NCI-H774 (cell line): ENCODE measurements at regions not wholly inside any gene's neighbourhood (a gene's known extent, or its start where the extent isn't known, plus 50 kb on each side); places are given as distances from the start of the nearest gene placed in this dataset.
"Not testable (repeated sequence)": the region's sequence is repeated elsewhere in the genome, so short reads cannot be mapped to it uniquely, and the experiment has no call there.

Source experiments
- DNase-seq: peaks from one replicate; lab custom pipeline; 2025; lab: John Stamatoyannopoulos, UW

DNA sequence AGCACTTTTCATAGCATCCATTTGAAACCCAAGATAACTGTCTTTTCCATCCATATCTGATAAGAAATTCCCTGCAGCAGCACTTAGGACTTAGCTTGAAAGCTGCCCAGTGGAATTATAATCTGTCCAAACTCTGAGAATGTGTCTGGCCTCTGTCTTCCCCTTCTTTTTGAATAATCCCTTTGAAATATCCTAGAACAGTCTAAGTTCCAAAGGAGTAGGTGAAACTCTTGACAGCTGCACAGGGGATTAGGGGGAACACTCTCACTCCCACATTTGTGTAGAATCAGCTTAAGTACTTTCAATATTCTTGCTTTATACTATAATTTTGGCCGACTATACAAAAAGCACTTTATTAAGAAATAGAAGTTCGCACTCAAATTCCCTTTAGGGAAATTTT lies 157.7 kb downstream of the PAPSS1 start:
- no peak for DNase-seq

DNA sequence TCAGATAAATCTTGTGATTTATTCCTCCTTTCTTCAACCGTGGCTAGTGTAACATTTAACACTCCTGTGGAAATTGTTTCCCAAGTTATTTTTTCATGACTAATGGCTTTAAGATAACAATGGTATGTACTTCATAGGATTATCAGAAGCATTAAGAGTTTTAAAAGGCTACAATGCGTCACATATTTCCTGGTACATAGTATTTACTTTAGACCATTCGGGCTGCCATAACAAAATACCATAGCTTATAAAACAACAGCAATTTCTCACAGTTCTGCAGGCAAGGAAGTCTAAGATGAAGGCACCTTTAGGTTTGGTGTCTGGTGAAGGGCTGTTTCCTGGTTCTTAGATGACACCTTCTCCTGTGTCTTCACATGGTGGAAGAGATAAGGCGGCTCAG lies 158.6 kb downstream of the PAPSS1 start:
- no peak for DNase-seq

GRCh38 chr4:107559653-107560052 lies 160.4 kb downstream of the PAPSS1 start:
- no peak for DNase-seq

DNA sequence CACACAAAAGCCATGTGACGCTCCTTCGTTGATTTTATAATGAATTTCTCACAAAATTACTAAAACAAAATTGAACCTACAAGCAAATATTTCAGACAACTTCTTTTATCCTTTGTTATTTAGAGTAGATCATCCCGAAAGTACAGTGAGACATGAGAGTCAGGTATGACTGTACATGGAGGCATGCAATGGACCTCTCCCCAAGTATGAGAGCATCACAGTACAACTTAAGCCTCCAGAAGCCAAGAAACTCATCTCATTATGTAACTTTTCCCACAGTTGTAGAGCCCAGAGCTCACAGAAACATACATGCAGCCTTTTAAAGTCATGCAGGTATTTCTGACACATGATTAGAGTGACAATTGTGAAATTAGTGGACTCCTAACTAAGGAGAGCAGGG lies 167.7 kb downstream of the PAPSS1 start:
- no peak for DNase-seq

GRCh38 chr4:107548211-107548905 lies 171.7 kb downstream of the PAPSS1 start:
- no peak for DNase-seq

DNA sequence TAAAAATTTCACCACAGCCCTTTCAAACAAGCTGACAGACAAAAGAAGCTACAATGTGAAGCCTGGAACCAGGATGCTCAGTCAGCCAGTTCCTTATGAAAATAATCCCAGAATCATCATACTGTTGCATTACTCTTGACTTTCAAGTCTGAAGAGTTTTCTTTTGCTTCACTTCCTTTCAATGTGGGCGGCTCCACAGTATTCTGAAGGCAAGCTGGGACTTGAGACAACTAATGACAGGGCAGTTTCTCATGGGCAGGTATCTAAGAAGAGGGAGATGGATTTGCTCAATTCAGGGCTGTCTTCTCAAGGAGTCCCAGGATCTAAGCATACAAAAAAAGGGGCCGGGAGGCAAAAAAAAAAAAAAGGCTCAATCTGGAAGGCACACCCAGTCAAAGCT lies 173.4 kb downstream of the PAPSS1 start:
- DNase-seq, result no peak

DNA sequence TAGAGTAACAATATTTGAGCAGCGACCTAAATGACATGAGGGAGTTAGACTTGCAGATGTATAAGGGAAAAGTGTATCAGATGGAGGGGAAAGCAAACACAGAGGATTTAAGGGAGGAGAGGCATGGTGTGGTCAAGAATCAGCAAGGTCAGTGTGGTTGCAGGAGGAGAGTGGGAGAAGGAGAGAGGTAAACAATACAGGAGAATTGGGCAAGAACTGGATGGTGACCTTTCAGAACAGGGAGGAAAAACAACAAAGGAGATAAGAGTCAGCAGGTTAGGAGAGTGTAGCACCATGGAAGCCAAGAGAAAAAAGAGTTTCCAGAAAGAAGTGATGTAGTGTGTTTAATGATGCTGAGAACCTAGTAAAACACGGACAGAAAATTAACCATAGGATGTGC lies 178.5 kb downstream of the PAPSS1 start:
- no peak for DNase-seq

DNA sequence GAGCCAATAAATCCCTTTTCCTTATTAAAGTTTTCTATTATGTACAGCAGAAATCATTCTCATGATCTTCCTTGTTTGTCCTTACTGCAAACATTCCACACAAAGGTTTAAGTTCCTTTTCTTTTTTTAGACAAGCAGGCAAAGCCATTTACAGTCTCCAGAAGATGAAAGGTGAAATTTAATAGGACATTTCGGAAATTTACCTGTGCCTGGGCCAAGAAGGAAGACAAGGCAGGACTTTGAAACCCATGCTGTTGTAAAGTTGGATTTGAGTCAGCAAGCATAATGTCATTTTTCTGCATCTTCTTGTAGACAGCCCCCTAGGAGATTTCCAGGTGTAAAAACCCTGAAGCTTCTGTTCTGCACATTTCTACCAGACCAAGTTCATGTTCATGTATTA lies 188.1 kb downstream of the PAPSS1 start:
- DNase-seq, result no peak

GRCh38 chr4:107520368-107520767 lies 199.7 kb downstream of the PAPSS1 start:
- DNase-seq, result no peak

DNA sequence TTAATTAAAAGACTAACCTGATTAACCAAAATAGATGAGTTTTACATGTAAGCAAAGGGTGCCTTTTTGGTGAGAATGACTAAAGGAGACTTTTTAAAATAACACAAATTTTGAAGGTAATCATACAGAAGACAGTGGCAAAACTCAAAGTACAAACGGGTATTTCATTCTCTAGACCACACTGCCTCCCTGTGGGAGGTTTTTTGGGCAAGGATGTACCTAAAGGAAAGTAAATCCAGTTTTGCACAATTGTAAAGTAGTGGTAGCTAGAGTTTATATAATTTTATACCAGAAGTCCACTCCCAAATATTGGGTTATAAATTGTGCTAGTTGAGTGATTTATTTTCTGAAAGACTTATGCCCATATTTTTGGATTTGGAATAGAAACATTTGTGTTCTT lies 201.0 kb downstream of the PAPSS1 start:
- DNase-seq, result no peak

DNA sequence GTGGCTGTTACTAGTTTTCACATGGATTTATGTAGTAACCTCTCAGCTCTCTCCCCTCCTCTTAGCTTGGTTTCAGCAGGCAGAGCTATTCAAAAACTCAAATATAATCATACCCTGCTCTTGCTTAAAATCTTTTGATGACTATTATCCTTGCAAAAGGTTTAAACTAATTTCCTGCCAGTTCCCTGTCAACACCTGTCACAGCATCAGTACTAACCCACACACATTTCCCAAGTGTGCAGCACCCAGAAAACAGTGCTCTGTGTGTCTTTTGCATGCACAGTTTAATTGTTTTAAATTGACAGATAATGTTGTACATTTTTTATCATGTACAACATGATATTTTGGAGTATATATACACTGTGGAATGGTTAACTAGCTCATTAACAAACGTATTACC lies 202.0 kb downstream of the PAPSS1 start:
- DNase-seq, result no peak

GRCh38 chr4:107512549-107512948 lies 207.5 kb downstream of the PAPSS1 start:
- DNase-seq, result no peak

- DNase-seq, result no peak
Observed at GRCh38 chr4:107509615-107510014, 210.4 kb downstream of the PAPSS1 start.

- DNase-seq, result no peak
Observed at GRCh38 chr4:107500551-107500950, 219.5 kb downstream of the PAPSS1 start.

- DNase-seq, result no peak
Observed at GRCh38 chr4:107497054-107497453, 223.0 kb downstream of the PAPSS1 start.

GRCh38 chr4:107492566-107492965 lies 227.5 kb downstream of the PAPSS1 start:
- DNase-seq, result no peak

GRCh38 chr4:107490116-107490515 lies 229.9 kb downstream of the PAPSS1 start:
- DNase-seq, result no peak

- DNase-seq, result not testable (repeated sequence)
Observed at GRCh38 chr4:107483621-107484020, 236.4 kb downstream of the PAPSS1 start.

DNA sequence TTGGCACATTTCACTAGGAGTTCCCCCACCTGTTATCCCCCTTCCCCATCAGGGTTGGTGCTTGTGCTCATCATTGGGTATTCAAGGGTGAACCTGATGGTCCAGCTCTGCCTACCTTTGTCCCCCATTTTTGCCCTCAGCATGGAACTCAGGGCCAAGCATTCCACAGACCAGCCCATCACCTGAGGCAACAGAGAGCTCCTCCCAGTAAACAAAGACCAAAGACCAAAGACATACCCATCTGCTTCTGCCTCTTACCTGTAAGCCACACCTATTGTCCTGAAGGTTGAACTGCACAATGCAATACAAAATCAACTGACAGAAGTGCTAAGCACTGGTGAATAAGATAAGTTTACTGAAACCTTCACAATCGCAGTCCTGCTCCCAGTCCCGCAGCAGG lies 237.5 kb downstream of the PAPSS1 start:
- DNase-seq, result no peak

- DNase-seq, result no peak
Observed at GRCh38 chr4:107478327-107478980, 241.6 kb downstream of the PAPSS1 start.

DNA sequence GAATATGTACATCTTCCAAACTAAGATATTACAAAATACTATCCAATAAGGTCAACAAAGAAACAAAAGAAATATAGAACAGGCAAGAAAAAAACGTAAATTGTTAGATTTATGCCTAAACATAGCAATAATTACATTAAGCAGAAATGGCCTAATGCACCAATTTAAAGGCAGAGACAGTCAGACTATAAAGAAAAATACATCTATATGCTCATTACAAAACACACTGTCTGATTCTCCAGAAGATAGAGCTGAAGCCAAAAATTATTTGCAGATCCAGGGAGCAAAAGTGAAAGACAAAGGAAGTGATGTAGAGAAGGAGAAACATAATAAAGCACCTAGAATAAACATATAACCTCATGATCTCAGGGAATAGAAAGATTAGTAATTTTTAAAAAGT lies 246.9 kb downstream of the PAPSS1 start:
- DNase-seq, result no peak

DNA sequence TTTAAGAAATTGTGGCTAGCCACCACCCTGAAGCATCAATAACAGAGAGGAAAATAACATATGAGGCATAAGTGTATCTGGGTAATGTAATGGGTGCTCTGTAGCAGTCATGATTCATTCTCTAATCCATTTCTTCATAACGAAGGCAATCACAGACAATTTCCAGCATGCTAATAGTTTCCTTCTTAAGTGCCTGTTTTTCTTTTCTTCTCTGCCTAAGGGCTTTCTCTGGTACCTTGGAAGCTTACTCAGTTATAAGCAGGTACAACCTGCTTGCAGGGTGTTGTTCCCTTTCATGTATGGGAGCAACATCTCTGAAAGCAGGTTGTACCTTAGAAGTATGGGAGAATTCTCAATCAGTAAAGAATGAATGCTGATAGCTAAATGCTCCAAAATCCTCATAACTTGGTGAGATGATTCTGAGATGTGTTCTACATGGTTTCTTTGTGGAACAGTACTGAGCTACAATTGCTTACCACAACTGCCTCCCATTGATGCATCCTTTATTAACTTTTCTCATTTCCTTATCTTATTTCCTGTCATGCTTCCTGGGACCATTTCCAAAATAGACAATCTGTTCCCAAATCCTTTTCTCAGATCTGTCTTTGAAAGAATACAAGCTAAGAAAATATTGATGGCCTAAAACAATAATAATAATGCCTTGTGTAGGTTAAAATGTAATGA lies 247.6 kb downstream of the PAPSS1 start:
- no peak for DNase-seq

DNA sequence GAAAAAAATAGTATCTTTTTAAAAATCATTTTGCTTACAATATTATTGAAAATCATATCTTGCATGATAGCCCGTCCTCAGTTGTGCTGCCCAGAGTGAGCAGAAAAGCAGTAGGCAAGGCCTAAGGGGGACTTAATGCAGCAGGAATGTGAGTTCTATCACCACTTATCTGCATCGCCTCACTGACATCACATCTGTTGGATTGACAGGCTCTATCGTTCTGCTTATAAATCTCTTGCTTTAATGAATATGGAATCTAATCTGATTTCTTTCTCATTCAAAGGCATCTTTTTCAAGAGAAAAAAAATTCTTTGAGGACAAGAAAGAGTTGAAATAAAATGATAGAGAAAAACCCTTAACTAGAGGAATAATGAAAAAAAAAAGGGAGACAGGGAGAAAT lies 249.9 kb downstream of the PAPSS1 start:
- DNase-seq, result no peak
